ENCODE measurements at regions not wholly inside any gene's neighbourhood (a gene's known extent, or its start where the extent isn't known, plus 50 kb on each side); places are given as distances from the start of the nearest gene placed in this dataset.
"Not testable (repeated sequence)": the region's sequence is repeated elsewhere in the genome, so short reads cannot be mapped to it uniquely, and the experiment has no call there.

DNA sequence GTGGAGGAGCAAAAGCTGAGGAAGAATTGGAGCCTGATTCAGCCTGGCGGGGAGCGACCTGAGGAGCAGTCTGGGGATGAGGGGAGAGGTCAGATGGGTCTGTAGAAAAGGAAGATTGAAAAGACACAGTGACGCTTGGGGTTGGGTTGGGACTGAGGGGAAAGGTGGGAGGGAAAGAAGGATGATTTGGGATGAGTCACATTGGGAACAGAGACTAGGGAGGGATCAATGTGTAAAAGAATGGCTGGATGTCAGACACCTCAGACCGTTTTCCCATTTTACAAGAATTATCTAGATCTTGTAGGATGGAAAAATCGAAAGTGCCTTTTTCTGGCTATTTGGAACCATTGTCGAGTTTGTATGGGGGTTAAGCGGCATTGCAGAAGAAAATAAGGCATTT, 1076.5 kb downstream of the DNAJB9 start:
- TF ChIP-seq, protein P1, sequence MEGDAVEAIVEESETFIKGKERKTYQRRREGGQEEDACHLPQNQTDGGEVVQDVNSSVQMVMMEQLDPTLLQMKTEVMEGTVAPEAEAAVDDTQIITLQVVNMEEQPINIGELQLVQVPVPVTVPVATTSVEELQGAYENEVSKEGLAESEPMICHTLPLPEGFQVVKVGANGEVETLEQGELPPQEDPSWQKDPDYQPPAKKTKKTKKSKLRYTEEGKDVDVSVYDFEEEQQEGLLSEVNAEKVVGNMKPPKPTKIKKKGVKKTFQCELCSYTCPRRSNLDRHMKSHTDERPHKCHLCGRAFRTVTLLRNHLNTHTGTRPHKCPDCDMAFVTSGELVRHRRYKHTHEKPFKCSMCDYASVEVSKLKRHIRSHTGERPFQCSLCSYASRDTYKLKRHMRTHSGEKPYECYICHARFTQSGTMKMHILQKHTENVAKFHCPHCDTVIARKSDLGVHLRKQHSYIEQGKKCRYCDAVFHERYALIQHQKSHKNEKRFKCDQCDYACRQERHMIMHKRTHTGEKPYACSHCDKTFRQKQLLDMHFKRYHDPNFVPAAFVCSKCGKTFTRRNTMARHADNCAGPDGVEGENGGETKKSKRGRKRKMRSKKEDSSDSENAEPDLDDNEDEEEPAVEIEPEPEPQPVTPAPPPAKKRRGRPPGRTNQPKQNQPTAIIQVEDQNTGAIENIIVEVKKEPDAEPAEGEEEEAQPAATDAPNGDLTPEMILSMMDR (IDR thresholded peaks at IDR 0.05) = no peak
- no peak overlapping the region for H3K27ac ChIP-seq
- intact Hi-C loops (cut with DNase I) = no loop called here
- no peaks in the 10 kb centered on the region for H3K27me3 ChIP-seq
- no peak for DNase-seq
- no peaks in the 10 kb centered on the region for H3K9me3 ChIP-seq
- no peak for ATAC-seq
- H3K4me1 ChIP-seq = no peaks in the 10 kb centered on the region
- no peak overlapping the region for H3K4me3 ChIP-seq
- H3K36me3 ChIP-seq = no peaks in the 10 kb centered on the region

DNA sequence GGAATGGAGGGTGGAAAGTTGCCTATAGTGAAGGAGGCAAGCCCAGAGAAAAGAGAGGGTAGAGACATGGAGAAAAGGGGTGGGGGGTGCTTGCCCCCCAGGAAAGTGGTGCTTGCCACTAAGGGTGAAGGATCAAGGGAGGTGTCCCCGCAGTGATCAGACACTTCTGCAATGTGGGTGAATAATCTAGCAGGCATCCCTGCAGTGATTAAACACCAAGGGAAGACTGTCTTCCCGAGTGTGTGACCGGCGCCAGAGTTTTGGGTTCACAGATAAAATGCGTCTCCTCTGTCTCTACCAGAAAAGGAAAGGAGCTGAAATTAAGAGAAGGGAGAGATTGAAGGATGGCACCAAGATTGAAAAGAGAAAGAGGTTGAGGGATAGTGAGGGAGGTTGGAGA, 1076.9 kb downstream of the DNAJB9 start:
- H3K4me3 ChIP-seq; intact Hi-C loops (cut with DNase I); H3K4me1 ChIP-seq; DNase-seq; H3K36me3 ChIP-seq; H3K27me3 ChIP-seq; H3K9me3 ChIP-seq; ATAC-seq; H3K27ac ChIP-seq: not testable (repeated sequence)

DNA sequence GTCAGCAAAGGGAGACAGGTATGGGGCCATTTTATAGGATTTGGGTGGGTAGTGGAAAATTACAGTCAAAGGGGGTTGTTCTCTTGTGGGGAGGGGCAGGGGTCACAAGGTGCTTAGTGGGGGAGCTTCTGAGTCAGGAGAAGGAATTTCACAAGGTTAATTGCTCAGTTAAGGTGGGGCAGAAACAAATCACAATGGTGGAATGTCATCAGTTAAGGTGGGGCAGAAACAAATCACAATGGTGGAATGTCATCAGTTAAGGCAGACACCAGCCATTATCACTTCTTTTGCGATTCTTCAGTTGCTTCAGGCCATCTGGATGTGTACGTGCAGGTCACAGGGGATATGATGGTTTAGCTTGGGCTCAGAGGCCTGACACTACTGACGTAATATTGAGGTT, 1077.6 kb downstream of the DNAJB9 start:
- ATAC-seq; H3K4me1 ChIP-seq; H3K9me3 ChIP-seq; H3K36me3 ChIP-seq; H3K27me3 ChIP-seq; DNase-seq; H3K4me3 ChIP-seq; intact Hi-C loops (cut with DNase I); H3K27ac ChIP-seq: not testable (repeated sequence)

DNA sequence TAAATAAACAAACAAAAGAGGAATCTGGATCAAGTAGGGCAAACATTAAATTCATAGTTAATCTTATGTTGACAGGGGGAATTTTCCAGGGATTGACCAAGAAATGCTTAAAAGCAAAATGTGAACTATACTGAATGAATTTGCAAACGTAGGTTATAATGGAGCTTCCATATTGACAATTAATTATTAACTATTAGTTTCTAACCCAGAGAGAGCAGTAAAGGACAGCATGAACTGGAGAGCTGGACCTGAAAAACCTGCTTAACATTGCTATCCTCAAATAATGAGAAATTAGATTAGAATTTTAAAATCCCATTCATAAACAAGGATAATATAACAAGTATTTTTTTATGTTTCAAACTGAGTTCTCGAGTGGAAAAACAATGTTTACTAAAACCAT, 1089.6 kb downstream of the DNAJB9 start:
- TF ChIP-seq, protein P1 (IDR thresholded peaks at IDR 0.05) = no peak
- DNase-seq (no peak), ATAC-seq (no peak)
- Histone ChIP-seq H3K9me3 (peaks cover 0 to 2% of the 10 kb centered on the region in 2 donors), H3K4me1 (no peaks in the 10 kb centered on the region), H3K36me3 (no peaks in the 10 kb centered on the region), H3K27ac (no peak overlapping the region), H3K4me3 (no peak overlapping the region), H3K27me3 (no peaks in the 10 kb centered on the region)
- intact Hi-C loops (cut with DNase I) = no loop called here

DNA sequence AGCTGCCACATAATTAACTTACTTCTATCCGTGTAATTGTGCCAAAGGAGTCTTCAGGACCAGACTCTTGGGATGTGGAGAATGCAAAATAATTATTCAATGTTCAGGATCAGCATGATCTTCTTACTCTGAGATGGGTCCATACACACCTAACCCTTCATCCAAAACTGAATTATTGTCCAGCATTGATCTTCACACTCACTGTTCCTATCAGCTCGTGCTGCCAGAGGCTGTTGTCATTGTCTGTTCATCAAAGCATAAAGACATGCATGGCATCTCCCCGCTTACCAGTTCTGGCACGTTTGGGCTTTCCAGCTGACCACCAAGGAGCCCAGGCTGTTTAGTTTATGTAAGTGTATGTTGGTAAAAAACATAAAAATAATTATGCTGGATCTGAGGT, 1090.7 kb downstream of the DNAJB9 start:
- TF ChIP-seq, protein P1 (IDR thresholded peaks at IDR 0.05) = no peak

DNA sequence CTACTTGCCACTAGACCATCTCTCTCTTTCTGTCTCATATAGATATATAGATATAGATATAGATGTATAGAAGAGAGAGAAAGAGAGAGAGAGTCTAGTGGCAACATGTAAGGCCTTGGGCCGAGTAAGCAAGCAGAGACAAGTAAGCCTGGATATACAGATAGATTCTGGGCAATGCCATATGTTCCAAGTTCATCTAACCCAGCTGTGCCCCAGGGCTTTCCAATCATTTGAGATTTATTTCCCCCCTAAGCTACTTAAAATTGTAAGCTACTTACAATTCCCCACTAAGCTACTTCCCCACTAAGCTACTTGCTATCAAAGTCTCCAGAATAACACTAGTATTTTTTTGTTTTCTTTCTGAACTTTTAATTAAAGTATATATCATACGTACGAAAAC, 1094.1 kb downstream of the DNAJB9 start:
- Histone ChIP-seq H3K4me1 (no peaks in the 10 kb centered on the region), H3K9me3 (no peaks in the 10 kb centered on the region), H3K4me3 (no peak overlapping the region), H3K36me3 (no peaks in the 10 kb centered on the region), H3K27me3 (no peaks in the 10 kb centered on the region), H3K27ac (no peak overlapping the region)
- no peak for DNase-seq
- ATAC-seq = no peak
- TF ChIP-seq, protein P1 (IDR thresholded peaks at IDR 0.05) = no peak
- intact Hi-C loops (cut with DNase I) = no loop called here

More for the DNA sequence above, 1090.7 kb downstream of the DNAJB9 start:
- Histone ChIP-seq H3K4me1 (no peaks in the 10 kb centered on the region), H3K27ac (no peak overlapping the region), H3K9me3 (no peaks in the 10 kb centered on the region), H3K4me3 (no peak overlapping the region), H3K36me3 (no peaks in the 10 kb centered on the region), H3K27me3 (no peaks in the 10 kb centered on the region)
- DNase-seq (no peak), ATAC-seq (no peak)
- intact Hi-C loops (cut with DNase I) = no loop called here

DNA sequence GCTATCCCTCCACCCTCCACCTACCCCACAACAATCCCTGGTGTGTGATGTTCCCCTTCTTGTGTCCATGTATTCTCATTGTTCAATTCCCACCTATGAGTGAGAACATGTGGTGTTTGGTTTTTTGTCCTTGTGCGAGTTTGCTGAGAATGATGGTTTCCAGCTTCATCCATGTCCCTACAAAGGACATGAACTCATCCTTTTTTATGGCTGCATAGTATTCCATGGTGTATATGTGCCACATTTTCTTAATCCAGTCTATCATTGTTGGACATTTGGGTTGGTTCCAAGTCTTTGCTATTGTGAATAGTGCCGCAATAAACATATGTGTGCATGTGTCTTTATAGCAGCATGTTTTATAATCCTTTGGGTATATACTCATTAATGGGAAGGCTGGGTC, 1117.6 kb downstream of the DNAJB9 start:
- DNase-seq; H3K4me3 ChIP-seq; H3K27ac ChIP-seq; ATAC-seq; H3K4me1 ChIP-seq; H3K36me3 ChIP-seq; H3K27me3 ChIP-seq; H3K9me3 ChIP-seq; intact Hi-C loops (cut with DNase I): not testable (repeated sequence)

DNA sequence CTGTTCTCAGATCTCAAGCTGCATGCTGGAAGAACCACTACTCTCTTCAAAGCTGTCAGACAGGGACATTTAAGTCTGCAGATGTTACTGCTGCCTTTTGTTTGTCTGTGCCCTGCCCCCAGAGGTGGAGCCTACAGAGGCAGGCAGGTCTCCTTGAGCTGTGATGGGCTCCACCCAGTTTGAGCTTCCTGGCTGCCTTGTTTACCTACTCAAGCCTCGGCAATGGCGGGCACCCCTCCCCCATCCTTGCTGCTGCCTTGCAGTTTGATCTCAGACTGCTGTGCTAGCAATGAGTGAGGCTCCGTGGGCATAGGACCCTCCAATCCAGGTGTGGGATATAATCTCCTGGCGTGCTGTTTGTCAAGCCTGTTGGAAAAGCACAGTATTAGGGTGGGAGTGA, 1122.9 kb downstream of the DNAJB9 start:
- H3K27ac ChIP-seq; intact Hi-C loops (cut with DNase I); H3K27me3 ChIP-seq; H3K4me1 ChIP-seq; DNase-seq; H3K4me3 ChIP-seq; H3K36me3 ChIP-seq; ATAC-seq: not testable (repeated sequence)
- peaks cover 0 to 15% of the 10 kb centered on the region in 2 donors for H3K9me3 ChIP-seq
